Heart left ventricle (tissue), 16 donors: ENCODE measurements at regions not wholly inside any gene's neighbourhood (a gene's known extent, or its start where the extent isn't known, plus 50 kb on each side); places are given as distances from the start of the nearest gene placed in this dataset.

Experiments
- ATAC-seq, 4 donors: fragments of 200-7000 bp; cut with Tn5 transposase; one replicate each; pipeline ENCODE4 v1.9.1; 2020 to 2022; ENCODE audit warnings: moderate library complexity in 4 of 4, mild to moderate bottlenecking in 3 of 4, moderate number of reproducible peaks in 1 of 4
- DNase-seq, 5 donors: peaks; one replicate each; pipeline ENCODE4 v3.0.0-alpha.2; 2020
- H3K27ac ChIP-seq, 12 donors: fragments of 200-600 bp; sonication (generic) in 4 of 12; one replicate each; pipeline versions ENCODE4 v1.5.0 to v1.8.0; 2016 to 2022; ENCODE audit warnings: mild to moderate bottlenecking in 2 of 12
- H3K27me3 ChIP-seq, 9 donors: fragments of 200-600 bp; sonication (generic) in 2 of 9; one replicate each; pipeline versions ENCODE4 v1.5.1 to v1.8.0; 2016 to 2022; ENCODE audit warnings: mild to moderate bottlenecking in 3 of 9
- H3K36me3 ChIP-seq, 9 donors: fragments of 200-600 bp; sonication (generic) in 2 of 9; one replicate each; pipeline versions ENCODE4 v1.5.0 to v1.8.0; 2018 to 2022; ENCODE audit warnings: mild to moderate bottlenecking in 2 of 9
- H3K4me1 ChIP-seq, 12 donors: fragments of 200-600 bp; sonication (generic) in 4 of 12; one replicate each; pipeline versions ENCODE4 v1.5.0 to v1.8.0; 2016 to 2022; ENCODE audit warnings: mild to moderate bottlenecking in 3 of 12
- H3K4me3 ChIP-seq, 12 donors: fragments of 200-600 bp; sonication (generic) in 4 of 12; one replicate each; pipeline versions ENCODE4 v1.5.0 to v1.8.0; 2017 to 2022; ENCODE audit warnings: mild to moderate bottlenecking in 9 of 12, moderate library complexity in 4 of 12
- H3K9me3 ChIP-seq, 12 donors: fragments of 200-600 bp; sonication (generic) in 4 of 12; one replicate each; pipeline versions ENCODE4 v1.5.0 to v1.8.0; 2016 to 2022; ENCODE audit warnings: mild to moderate bottlenecking in 1 of 12
- POLR2A ChIP-seq, 2 donors: fragments of 450-650 bp; IDR thresholded peaks; one replicate each; pipeline ENCODE4 v1.6.1; 2017; ENCODE audit warnings: antibody characterized with exemption in 2 of 2, mild to moderate bottlenecking in 2 of 2, moderate library complexity in 2 of 2
- WGBS, 4 donors: extraction: QIAGEN DNeasy Blood & Tissue Kit in 2 of 4; methylation state at CpG; one replicate each; pipeline versions ENCODE4 v1.1.5 to v1.1.7; 2013 to 2018; 5-methylcytosine and 5-hydroxymethylcytosine counted together
- intact Hi-C, 10 donors: fragments of 100-400 bp; cut with DNase I; formaldehyde crosslinking; loops; one replicate each; pipeline versions ENCODE4 v1.11.1 to v1.14.2; 2022
- TF ChIP-seq, protein P1 (sequence below), 12 donors: fragments of 200-600 bp; sonication (generic) in 4 of 12; IDR thresholded peaks; one replicate each; pipeline versions ENCODE4 v1.5.0 to v1.8.0; 2018 to 2022; ENCODE audit warnings: antibody characterized with exemption in 12 of 12, mild to moderate bottlenecking in 5 of 12
- donor health status: ischemic (EF 13 %, LVEDD 7.1; RV severe dilation, severe dysfunction).
- donor health status: healthy with polysubstance abuse.
- donor health status: DM: no; HTN: yes; CAD: no.
- donor health status: DM: no; HTN: no; CAD: no.
- donor health status: ischemic (EF 25% LVEDD 6.9; RV normal size, moderate dysfunction).
- donor health status: ischemic (EF 25% LVEDD 5.7; RV mildly dilated, moderate dysfunction).
- donor health status: healthy.
- donor health status: DM: yes; HTN: yes; CAD: no.
- donor health status: ischemic (EF 35%, LVEDD 5.7; RV mildly dilated, moderate dysfunction).
- donor health status: nonischemic (EF 11% LVEDD 7.7; RV severe dilation, severe dysfunction).
- donor health status: DM: yes; HTN: yes; CAD: no.
- donor health status: PGD.
- donor health status: ischemic (EF 29% LVEDD 5.4; RV normal size, mild dysfunction).
- donor health status: nonischemic (EF 23%, LVEDD 6.1; RV moderate dilation, normal function).

DNA sequence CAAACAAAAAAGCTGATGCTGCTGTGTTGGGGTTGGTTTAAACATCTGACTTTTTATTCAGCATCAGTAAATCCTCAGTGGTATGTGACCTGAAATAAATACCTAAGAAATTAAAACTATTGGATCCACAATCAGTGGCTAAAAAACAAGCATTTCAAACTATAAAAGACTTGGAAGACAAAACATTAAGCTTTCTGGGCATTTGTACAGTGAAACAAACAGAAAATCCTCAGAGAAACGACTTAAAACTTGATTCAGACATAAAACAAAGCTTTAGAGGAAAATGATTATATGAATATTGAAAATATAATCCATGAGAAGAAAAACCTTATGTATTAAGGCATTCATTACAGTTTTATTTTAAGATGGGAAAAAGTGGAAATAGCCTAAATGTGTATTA lies 213.3 kb upstream of the INTU start:
- ATAC-seq (no peak), DNase-seq (no peak)
- Histone ChIP-seq H3K36me3 (no peaks in the 10 kb centered on the region), H3K4me1 (no peaks in the 10 kb centered on the region), H3K9me3 (no peaks in the 10 kb centered on the region), H3K27me3 (no peaks in the 10 kb centered on the region), H3K4me3 (no peak overlapping the region), H3K27ac (no peak overlapping the region)
- no peak for TF ChIP-seq POLR2A (IDR thresholded peaks at IDR 0.05)
- TF ChIP-seq, protein P1, sequence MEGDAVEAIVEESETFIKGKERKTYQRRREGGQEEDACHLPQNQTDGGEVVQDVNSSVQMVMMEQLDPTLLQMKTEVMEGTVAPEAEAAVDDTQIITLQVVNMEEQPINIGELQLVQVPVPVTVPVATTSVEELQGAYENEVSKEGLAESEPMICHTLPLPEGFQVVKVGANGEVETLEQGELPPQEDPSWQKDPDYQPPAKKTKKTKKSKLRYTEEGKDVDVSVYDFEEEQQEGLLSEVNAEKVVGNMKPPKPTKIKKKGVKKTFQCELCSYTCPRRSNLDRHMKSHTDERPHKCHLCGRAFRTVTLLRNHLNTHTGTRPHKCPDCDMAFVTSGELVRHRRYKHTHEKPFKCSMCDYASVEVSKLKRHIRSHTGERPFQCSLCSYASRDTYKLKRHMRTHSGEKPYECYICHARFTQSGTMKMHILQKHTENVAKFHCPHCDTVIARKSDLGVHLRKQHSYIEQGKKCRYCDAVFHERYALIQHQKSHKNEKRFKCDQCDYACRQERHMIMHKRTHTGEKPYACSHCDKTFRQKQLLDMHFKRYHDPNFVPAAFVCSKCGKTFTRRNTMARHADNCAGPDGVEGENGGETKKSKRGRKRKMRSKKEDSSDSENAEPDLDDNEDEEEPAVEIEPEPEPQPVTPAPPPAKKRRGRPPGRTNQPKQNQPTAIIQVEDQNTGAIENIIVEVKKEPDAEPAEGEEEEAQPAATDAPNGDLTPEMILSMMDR (IDR thresholded peaks at IDR 0.05) = no peak
- intact Hi-C loops = no loop called here
- WGBS, 4 donors = 33 to 36% (median 34%) methylated on average over 1 of the region's 1 CpG

DNA sequence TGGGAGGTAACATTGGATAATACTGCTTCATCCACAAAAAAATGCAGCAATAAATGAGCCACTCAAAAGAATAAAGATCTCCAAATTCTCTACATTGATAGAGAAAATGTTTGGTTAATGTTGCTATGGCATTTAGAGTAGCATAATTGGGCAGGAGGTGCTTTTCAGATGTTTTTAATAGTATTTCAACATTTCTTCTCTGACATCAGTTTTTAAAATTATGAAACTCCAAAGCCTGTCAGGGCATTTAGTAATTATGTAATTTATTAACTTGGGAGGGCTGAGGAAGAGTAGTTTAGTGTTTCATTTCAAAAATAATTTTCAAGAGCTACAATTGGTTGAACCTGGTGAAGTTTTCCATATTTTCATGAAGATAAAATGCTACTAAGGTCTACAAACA lies 211.3 kb upstream of the INTU start:
- H3K4me1 ChIP-seq = no peaks in the 10 kb centered on the region
- no peaks in the 10 kb centered on the region for H3K27me3 ChIP-seq
- H3K36me3 ChIP-seq = no peaks in the 10 kb centered on the region
- no peak overlapping the region for H3K27ac ChIP-seq
- intact Hi-C loops = no loop called here
- DNase-seq = no peak
- TF ChIP-seq, protein P1 (IDR thresholded peaks at IDR 0.05) = no peak
- no peak for TF ChIP-seq POLR2A (IDR thresholded peaks at IDR 0.05)
- H3K9me3 ChIP-seq = no peaks in the 10 kb centered on the region
- no peak for ATAC-seq
- no peak overlapping the region for H3K4me3 ChIP-seq

DNA sequence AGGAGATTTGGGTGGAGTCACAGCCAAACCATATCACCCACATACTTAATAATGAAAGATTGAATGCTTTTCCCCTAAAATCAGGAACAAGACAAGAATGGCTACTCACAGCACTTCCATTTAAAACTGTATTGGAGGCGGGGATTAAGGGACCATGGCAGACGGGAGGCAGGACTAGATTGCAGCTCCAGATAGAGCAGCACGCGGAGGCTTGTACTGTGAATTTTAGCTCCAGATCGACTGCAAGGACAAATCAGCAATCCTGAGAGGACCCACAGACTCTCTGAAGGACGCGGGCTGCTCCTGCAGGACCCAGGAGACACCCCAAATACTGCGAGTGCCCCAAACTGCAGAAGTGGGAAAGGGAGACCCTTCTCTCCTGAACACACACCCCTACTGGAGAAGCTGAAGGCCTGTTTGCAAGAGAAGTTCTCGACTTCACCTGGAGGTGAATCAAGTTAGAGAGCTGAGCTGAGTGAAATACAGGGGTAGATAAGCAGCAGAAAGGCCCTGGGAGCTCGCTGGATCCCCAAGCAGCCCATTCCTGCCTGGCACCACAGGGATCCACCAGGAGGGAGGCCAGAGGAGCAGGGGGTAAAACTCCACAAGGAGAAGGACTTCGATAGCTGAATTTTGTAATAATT lies 207.4 kb upstream of the INTU start:
- H3K9me3 ChIP-seq = no peaks in the 10 kb centered on the region
- H3K4me1 ChIP-seq = no peaks in the 10 kb centered on the region
- H3K27ac ChIP-seq = no peak overlapping the region
- H3K4me3 ChIP-seq = no peak overlapping the region
- no peaks in the 10 kb centered on the region for H3K36me3 ChIP-seq
- intact Hi-C loops = no loop called here
- DNase-seq (no peak), ATAC-seq (no peak)
- WGBS, 4 donors = 85 to 91% (median 86%) methylated on average over 11 of the region's 11 CpGs
- TF ChIP-seq, protein P1 (IDR thresholded peaks at IDR 0.05) = no peak
- TF ChIP-seq POLR2A (IDR thresholded peaks at IDR 0.05) = no peak
- no peaks in the 10 kb centered on the region for H3K27me3 ChIP-seq

DNA sequence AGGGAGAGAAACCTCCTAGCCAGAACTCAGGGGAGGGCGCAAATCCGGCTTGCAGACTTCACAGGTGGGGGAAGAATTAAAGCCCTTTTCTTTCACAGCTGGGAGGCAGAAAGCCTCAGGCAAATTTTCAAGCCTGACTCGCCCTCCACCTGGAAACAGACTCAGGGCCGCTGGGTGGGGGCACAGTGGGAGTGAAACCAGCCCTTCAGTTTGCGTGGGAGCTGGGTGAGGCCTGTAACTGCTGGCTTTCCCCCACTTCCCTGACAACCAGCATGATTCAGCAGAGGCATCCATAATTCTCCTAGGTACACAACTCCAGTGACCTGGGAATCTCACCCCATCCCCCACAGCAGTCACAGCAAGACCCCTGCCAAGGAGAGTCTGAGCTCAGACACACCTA lies 206.9 kb upstream of the INTU start:
- no peak for ATAC-seq
- TF ChIP-seq, protein P1 (IDR thresholded peaks at IDR 0.05) = no peak
- TF ChIP-seq POLR2A (IDR thresholded peaks at IDR 0.05) = no peak
- intact Hi-C loops = no loop called here
- Histone ChIP-seq H3K27me3 (no peaks in the 10 kb centered on the region), H3K36me3 (no peaks in the 10 kb centered on the region), H3K27ac (no peak overlapping the region), H3K4me1 (no peaks in the 10 kb centered on the region), H3K4me3 (no peak overlapping the region), H3K9me3 (no peaks in the 10 kb centered on the region)
- 85 to 89% (median 86%) methylated on average over 5 of the region's 5 CpGs for WGBS, 4 donors
- DNase-seq = peak in 1 of 5 donors; percentile 10
